ENCODE measurements at regions not wholly inside any gene's neighbourhood (a gene's known extent, or its start where the extent isn't known, plus 50 kb on each side); places are given as distances from the start of the nearest gene placed in this dataset.
"Not testable (repeated sequence)": the region's sequence is repeated elsewhere in the genome, so short reads cannot be mapped to it uniquely, and the experiment has no call there.

- DNase-seq: peak; percentile 5
Observed at GRCh38 chr3:182292591-182292990, 500.7 kb upstream of the ATP11B start.

GRCh38 chr3:182294256-182294655, 499.0 kb upstream of the ATP11B start:
- no peak for DNase-seq

DNA sequence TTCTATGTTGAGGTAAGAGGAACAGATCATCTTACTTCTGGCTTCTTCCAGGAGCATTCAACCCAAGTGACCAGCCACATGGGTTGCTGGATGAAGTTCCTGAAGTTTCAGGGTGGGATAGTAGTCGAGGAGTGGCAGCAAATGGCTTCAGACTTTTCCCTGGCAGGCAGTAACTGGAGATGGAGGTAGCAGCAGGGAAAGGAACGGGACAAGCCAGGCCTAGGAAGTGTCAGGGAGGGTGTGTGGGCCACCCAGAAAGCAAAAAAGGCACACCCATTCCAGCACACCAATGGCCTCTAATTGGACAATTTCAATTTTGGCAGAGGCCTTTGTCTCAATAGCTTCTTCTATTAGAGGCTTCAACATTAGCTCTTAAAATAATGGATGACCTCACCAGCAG, 498.6 kb upstream of the ATP11B start:
- no peak for DNase-seq

GRCh38 chr3:182300266-182300665, 493.0 kb upstream of the ATP11B start:
- DNase-seq: no peak

DNA sequence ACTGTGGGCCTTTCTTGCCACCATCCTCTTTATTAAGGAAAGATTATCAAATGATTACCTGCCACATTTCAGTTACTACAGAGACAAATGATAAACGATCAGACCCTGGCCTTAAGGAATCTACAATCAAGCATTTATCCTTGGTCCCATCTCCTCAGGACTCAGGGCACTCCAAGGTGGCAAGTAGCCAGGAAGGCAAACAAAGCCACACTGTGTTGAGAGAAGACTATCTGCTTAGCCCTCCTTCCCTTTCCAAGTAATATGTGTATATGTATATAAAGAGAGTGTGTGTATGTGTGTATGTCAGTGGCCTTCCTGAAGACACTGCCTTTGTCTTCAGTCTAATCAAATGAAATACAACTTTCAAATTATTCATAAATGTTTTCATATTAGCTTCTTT, 490.1 kb upstream of the ATP11B start:
- no peak for DNase-seq

DNA sequence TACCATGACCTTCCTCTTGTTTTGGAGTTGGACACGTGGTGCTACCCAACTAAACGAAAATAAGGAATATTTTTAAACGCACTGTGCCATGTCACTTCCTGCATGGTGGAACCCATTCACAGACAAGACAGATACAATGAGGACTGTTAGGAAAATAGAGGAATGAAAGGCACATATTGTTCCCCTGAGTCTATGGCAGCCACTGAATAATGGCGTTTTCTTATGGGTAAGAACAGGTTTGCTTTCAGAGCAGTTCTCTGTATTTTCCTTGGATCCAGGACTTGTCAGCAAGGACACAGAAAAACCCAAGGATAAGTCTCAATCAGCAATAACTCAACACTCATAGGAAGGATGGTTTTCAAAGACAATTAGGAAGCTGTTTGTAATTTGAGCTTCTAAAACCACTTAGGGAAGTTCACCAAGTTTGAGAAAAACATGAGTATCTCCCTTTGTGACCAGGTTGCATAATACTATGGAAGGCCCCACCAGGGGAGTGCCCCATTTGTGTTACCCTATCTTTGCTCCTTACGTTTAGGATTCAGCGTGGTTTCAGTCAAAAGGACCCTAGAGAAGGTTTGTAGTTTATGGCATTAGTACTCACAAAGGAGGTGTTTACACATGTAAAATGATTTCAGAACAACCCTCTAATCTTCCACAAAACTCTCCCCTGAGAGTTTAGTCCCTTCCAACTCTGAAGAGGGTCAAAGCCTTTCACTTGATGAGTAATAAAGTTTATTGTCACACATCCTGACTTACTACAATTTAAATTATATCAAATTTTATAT, 487.2 kb upstream of the ATP11B start:
- no peak for DNase-seq

- no peak for DNase-seq
Observed at GRCh38 chr3:182308328-182308727, 485.0 kb upstream of the ATP11B start.

- peak; percentile 50 for DNase-seq
Observed at GRCh38 chr3:182309120-182309519, 484.2 kb upstream of the ATP11B start.

- no peak for DNase-seq
Observed at GRCh38 chr3:182315313-182315712, 478.0 kb upstream of the ATP11B start.

- DNase-seq: no peak
Observed at GRCh38 chr3:182323126-182323700, 470.1 kb upstream of the ATP11B start.

DNA sequence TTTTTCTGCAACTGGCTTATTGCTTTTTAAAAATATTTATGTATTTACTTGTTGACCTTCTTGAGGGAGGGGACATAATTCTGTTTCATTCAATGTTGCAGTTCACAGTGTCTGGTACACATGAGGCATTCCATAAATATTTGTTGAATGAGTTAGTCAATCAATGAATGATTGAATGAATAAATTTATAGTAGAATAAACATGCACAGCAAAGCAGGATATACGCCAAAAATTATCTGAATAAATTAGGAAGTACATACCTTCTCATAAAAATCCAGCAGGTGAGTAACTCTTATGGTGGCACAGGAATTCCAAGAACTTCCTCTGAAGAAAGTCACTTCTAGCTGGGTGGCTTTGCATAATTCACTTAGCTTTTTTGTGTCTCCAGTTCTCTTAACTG, 469.4 kb upstream of the ATP11B start:
- DNase-seq: no peak

GRCh38 chr3:182325213-182325950, 467.9 kb upstream of the ATP11B start:
- DNase-seq: no peak

DNA sequence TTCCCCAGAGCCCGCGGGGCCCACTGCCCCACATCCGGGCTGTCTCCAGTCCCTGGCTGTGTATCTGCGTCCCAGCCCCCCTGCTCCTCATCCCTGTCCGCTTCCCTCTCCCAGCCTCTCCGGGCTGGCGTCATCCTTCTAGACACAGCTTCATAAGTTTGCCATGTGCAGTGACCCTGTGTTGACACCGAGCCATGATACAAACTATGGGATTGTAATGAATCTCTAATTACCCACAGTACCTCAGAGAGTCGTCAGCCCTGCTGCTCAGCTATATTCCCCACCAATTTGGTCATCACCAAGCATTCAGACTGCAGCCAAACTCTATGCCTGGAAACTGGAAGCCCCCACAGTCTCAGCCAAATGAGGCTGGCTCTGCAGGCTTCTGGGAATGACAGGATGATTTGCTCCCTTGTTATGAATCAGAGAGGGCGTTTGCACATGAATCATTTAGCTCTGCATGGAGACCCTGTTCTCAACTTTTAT, 466.1 kb upstream of the ATP11B start:
- DNase-seq: no peak

GRCh38 chr3:182330646-182331045, 462.7 kb upstream of the ATP11B start:
- DNase-seq: no peak

DNA sequence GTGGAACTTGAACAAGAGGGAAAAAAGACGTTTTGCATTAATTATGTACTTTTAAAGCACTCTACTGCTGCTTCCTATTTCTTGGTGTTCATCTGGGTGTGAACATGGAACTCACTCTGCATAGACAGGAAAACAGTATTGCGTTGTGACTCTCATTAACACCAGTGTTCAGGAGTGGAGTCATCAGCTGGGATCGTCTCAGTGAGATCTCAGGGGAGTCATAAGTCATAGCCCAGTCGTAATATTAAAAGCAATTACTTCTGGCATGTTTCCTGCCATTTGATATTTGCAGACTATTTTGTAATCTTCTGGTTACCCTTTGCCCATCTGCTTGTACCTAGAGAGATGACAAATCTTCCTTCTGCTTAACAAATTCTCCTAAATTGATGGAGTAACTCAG, 462.0 kb upstream of the ATP11B start:
- no peak for DNase-seq

- DNase-seq: no peak
Observed at GRCh38 chr3:182342252-182342651, 451.1 kb upstream of the ATP11B start.

- DNase-seq: not testable (repeated sequence)
Observed at GRCh38 chr3:182344026-182344425, 449.3 kb upstream of the ATP11B start.

DNA sequence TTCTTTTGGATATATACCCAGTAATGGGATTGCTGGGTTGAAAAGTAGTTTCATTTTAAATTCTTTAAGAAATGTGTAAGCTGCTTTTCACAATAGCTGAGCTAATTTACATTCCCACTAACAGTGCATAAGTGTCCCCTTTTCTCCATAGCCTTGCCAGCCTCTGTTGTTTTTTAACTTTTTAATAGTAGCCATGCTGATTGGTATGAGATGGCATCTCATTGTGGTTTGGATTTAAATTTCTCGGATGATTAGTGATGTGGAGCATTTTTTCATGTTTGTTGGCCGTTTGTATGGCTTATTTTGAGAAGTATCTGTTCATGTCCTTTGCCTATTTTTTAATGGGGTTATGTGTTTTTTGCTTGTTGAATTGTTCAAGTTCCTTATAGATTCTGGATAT, 444.3 kb upstream of the ATP11B start:
- no peak for DNase-seq

GRCh38 chr3:182349951-182350517, 443.3 kb upstream of the ATP11B start:
- no peak for DNase-seq

DNA sequence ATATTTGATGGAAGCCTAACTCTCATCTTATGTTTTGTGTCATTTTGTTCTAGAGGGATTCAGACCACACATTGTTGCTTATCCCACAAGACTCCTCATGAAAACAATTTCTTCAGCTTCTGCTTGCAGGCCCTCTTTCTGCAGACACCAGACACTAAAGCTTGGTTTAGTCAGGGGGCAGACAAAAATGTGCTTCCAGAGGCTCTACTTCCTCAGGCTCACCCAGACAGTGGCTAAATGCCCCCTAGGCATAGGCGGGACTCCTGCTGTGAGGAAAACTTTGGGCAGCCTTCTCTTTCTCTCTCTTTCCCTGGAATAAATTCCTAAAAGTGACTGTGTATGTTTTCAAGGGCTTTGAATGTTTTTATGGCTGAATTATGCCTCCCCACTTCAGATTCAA, 435.4 kb upstream of the ATP11B start:
- DNase-seq: no peak

DNA sequence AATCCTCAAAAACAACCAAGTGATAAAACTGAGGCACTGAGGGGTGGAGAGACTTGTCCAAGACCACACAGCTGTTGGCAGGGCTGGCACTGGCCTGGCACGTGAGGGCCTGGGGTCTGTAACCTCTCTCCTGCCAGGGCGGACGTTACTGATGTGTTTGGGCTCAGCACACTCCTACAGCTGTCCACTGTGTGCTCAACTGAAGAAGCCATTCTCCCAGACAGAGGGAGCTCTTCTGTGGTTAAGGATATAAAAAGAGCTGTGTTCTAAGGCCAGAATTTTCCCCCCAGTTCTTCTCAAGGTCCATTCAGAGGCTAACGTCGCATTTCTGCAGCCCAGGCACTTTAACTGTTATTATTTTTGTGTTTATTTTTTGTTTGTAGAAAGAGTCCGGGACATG, 429.0 kb upstream of the ATP11B start:
- no peak for DNase-seq

GRCh38 chr3:182364723-182365650, 428.3 kb upstream of the ATP11B start:
- no peak for DNase-seq
